Temporal lobe (tissue), 1 donor: ENCODE measurements at regions not wholly inside any gene's neighbourhood (a gene's known extent, or its start where the extent isn't known, plus 50 kb on each side); places are given as distances from the start of the nearest gene placed in this dataset.

Experiments
- small RNA-seq: library from RNA; depleted of rRNA; stranded (forward); fragments of <200 nt; gene quantifications from one replicate; pipeline ENCODE3, GENCODE V24; 2014; ENCODE audit warnings: low replicate concordance

Small RNAs in the stretch of these regions (small RNA-seq; reads per million reads assigned to genes)
- 0.13 reads per million for gene RNY3P3
